ENCODE measurements at regions not wholly inside any gene's neighbourhood (a gene's known extent, or its start where the extent isn't known, plus 50 kb on each side); places are given as distances from the start of the nearest gene placed in this dataset.

GRCh38 chr6:86087954-86088353, 445.3 kb upstream of the SYNCRIP start:
- H3K36me3 ChIP-seq (replicated peaks in 1 of 2; ENCODE audit: control insufficient read depth in 1 of 2, insufficient read depth in 2 of 2, low read length in 2 of 2): no peaks in the 10 kb centered on the region
- no peak for FAIRE-seq
- H3K27ac ChIP-seq (ENCODE audit: extremely low read length, insufficient read depth, low read length): no peak overlapping the region
- intact Hi-C loops (cut with micrococcal nuclease; ENCODE audit: unreplicated experiment): no loop called here
- in situ Hi-C loops (cut with HindIII; ENCODE audit: extremely low pct_ligation_motif_present, low pct_unique_long_range_greater_than_20kb): no loop called here
- BruUV-seq (replicated peaks): no TSS peak
- CTCF ChIA-PET (ENCODE audit: low intra/inter-chr PET ratio, low total read pairs): no interaction called here
- H3K4me1 ChIP-seq (ENCODE audit: insufficient read depth, low read length): no peaks in the 10 kb centered on the region
- POLR2A ChIA-PET: no interaction called here
- H4K20me1 ChIP-seq (ENCODE audit: insufficient read depth, low read length): no peaks in the 10 kb centered on the region
- no peak for DNase-seq (ENCODE audit: low spot score)
- TF ChIP-seq CENPBD1 (CRISPR knock-in tag; IDR thresholded peaks at IDR 0.05; ENCODE audit: borderline replicate concordance, low read depth) (no peak), HDAC1 (CRISPR knock-in tag; IDR thresholded peaks at IDR 0.05) (no peak), ELK4 (CRISPR knock-in tag; IDR thresholded peaks at IDR 0.05; ENCODE audit: borderline replicate concordance) (no peak), ZSCAN12 (CRISPR knock-in tag; IDR thresholded peaks at IDR 0.05) (no peak), ZFP1 (CRISPR knock-in tag; IDR thresholded peaks at IDR 0.05) (no peak), AGO2 (optimal IDR thresholded peaks at IDR 0.05; ENCODE audit: low read depth, low read length) (no peak), SMYD3 (CRISPR knock-in tag; IDR thresholded peaks at IDR 0.05) (no peak), ARID3A (IDR thresholded peaks at IDR 0.05; ENCODE audit: low read depth, low read length) (no peak), SIX1 (CRISPR knock-in tag; IDR thresholded peaks at IDR 0.05; ENCODE audit: borderline replicate concordance) (no peak), CREM (IDR thresholded peaks at IDR 0.05) (no peak), CREM (CRISPR knock-in tag; IDR thresholded peaks at IDR 0.05) (no peak), SP140L (CRISPR knock-in tag; IDR thresholded peaks at IDR 0.05; ENCODE audit: borderline replicate concordance) (no peak)
- TF ChIP-seq, protein P1, sequence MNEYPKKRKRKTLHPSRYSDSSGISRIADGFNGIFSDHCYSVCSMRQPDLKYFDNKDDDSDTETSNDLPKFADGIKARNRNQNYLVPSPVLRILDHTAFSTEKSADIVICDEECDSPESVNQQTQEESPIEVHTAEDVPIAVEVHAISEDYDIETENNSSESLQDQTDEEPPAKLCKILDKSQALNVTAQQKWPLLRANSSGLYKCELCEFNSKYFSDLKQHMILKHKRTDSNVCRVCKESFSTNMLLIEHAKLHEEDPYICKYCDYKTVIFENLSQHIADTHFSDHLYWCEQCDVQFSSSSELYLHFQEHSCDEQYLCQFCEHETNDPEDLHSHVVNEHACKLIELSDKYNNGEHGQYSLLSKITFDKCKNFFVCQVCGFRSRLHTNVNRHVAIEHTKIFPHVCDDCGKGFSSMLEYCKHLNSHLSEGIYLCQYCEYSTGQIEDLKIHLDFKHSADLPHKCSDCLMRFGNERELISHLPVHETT (CRISPR knock-in tag; conservative IDR thresholded peaks at IDR 0.05): no peak
- H2AFZ ChIP-seq (ENCODE audit: low read length): no peak overlapping the region
- H3K4me2 ChIP-seq (ENCODE audit: low read depth, low read length): no peak overlapping the region
- no peaks in the 10 kb centered on the region for H3K79me2 ChIP-seq (ENCODE audit: insufficient read depth, low read length)
- 50% methylated on average over 2 of the region's 2 CpGs for WGBS (ENCODE audit: low lambda C conversion rate)
- H3K9ac ChIP-seq (ENCODE audit: insufficient read depth, low read depth, low read length): no peak overlapping the region
- no peak for ATAC-seq
- no peak overlapping the region for H3K4me3 ChIP-seq (replicated peaks in 1 of 3; ENCODE audit: insufficient read depth in 1 of 3, low read depth in 2 of 3, low read length in 3 of 3)
- no peaks in the 10 kb centered on the region for H3K27me3 ChIP-seq (ENCODE audit: control insufficient read depth in 1 of 2, insufficient read depth in 2 of 2, low read length in 2 of 2)
- no peaks in the 10 kb centered on the region for H3K9me3 ChIP-seq (ENCODE audit: low read length)
